ENCODE measurements at regions not wholly inside any gene's neighbourhood (a gene's known extent, or its start where the extent isn't known, plus 50 kb on each side); places are given as distances from the start of the nearest gene placed in this dataset.

GRCh38 chr9:84435902-84436301 is 95.3 kb upstream of the SLC28A3 start:
- Histone ChIP-seq H3K36me3 (no peaks in the 10 kb centered on the region), H3K4me3 (no peak overlapping the region), H3K4me1 (no peaks in the 10 kb centered on the region), H3K27me3 (no peaks in the 10 kb centered on the region), H3K27ac (no peak overlapping the region), H3K9me3 (no peaks in the 10 kb centered on the region)
- no peak for DNase-seq
- WGBS, 2 donors, result 78 to 80% methylated on average over 3 to 6 of the region's 6 CpGs
- intact Hi-C loops (cut with DNase I), result no loop called here
- TF ChIP-seq, protein P1, sequence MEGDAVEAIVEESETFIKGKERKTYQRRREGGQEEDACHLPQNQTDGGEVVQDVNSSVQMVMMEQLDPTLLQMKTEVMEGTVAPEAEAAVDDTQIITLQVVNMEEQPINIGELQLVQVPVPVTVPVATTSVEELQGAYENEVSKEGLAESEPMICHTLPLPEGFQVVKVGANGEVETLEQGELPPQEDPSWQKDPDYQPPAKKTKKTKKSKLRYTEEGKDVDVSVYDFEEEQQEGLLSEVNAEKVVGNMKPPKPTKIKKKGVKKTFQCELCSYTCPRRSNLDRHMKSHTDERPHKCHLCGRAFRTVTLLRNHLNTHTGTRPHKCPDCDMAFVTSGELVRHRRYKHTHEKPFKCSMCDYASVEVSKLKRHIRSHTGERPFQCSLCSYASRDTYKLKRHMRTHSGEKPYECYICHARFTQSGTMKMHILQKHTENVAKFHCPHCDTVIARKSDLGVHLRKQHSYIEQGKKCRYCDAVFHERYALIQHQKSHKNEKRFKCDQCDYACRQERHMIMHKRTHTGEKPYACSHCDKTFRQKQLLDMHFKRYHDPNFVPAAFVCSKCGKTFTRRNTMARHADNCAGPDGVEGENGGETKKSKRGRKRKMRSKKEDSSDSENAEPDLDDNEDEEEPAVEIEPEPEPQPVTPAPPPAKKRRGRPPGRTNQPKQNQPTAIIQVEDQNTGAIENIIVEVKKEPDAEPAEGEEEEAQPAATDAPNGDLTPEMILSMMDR (IDR thresholded peaks at IDR 0.05), result no peak
- TF ChIP-seq POLR2A (IDR thresholded peaks at IDR 0.05), result no peak

- Histone ChIP-seq H3K4me3 (no peak overlapping the region), H3K9me3 (no peaks in the 10 kb centered on the region), H3K36me3 (no peaks in the 10 kb centered on the region), H3K27me3 (no peaks in the 10 kb centered on the region), H3K4me1 (no peaks in the 10 kb centered on the region), H3K27ac (no peak overlapping the region)
- DNase-seq, result no peak
- intact Hi-C loops (cut with DNase I), result no loop called here
- 59 to 70% methylated on average over 5 of the region's 5 CpGs for WGBS, 2 donors
- TF ChIP-seq, protein P1 (IDR thresholded peaks at IDR 0.05), result no peak
- no peak for TF ChIP-seq POLR2A (IDR thresholded peaks at IDR 0.05)
Observed at GRCh38 chr9:84436386-84437109, 96.0 kb upstream of the SLC28A3 start.

GRCh38 chr9:84438391-84438790 is 97.8 kb upstream of the SLC28A3 start:
- WGBS, 2 donors, result 92 to 95% methylated on average over 1 of the region's 1 CpG
- no peak for DNase-seq
- intact Hi-C loops (cut with DNase I), result no loop called here

DNA sequence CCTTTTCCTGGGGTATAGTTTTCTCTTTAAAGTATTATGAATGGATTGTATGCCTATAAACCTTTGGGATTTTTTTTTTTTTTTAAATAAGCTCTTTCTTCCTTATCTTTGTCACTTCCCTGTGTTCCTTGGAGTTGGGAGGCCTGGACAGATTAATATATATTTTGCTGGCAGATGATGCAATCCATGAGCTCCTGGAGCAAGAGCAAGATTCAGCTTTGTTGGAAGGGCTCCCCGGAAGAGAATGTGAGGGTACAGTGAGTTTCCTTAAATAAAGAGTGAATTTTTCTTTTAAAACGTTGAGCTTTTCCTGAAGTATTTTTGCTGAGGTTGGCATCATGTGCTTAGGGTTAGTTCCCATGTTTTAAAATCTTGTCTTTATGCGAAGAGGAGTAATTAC is 98.7 kb upstream of the SLC28A3 start:
- H3K27ac ChIP-seq, result no peak overlapping the region
- no peaks in the 10 kb centered on the region for H3K9me3 ChIP-seq
- TF ChIP-seq, protein P1 (IDR thresholded peaks at IDR 0.05), result no peak
- WGBS, 2 donors, result 39 to 51% methylated on average over 3 of the region's 3 CpGs
- intact Hi-C loops (cut with DNase I), result no loop called here
- H3K36me3 ChIP-seq, result no peaks in the 10 kb centered on the region
- H3K27me3 ChIP-seq, result peaks cover 0 to 13% (median 0%) of the 10 kb centered on the region in 4 donors
- H3K4me3 ChIP-seq, result no peak overlapping the region
- H3K4me1 ChIP-seq, result no peaks in the 10 kb centered on the region
- DNase-seq, result no peak

More at GRCh38 chr9:84438391-84438790, 97.8 kb upstream of the SLC28A3 start:
- no peak overlapping the region for H3K27ac ChIP-seq
- H3K4me1 ChIP-seq, result no peaks in the 10 kb centered on the region
- TF ChIP-seq POLR2A (IDR thresholded peaks at IDR 0.05), result no peak
- TF ChIP-seq, protein P1 (IDR thresholded peaks at IDR 0.05), result no peak
- no peaks in the 10 kb centered on the region for H3K36me3 ChIP-seq
- no peaks in the 10 kb centered on the region for H3K9me3 ChIP-seq
- peaks cover 0 to 5% (median 0%) of the 10 kb centered on the region in 4 donors for H3K27me3 ChIP-seq
- no peak overlapping the region for H3K4me3 ChIP-seq

GRCh38 chr9:84442712-84443111 is 102.2 kb upstream of the SLC28A3 start:
- Histone ChIP-seq H3K9me3 (no peaks in the 10 kb centered on the region), H3K4me1 (peaks cover 0 to 12% (median 0%) of the 10 kb centered on the region in 3 donors), H3K27ac (no peak overlapping the region), H3K36me3 (no peaks in the 10 kb centered on the region), H3K27me3 (peaks cover 0 to 46% (median 0%) of the 10 kb centered on the region in 4 donors), H3K4me3 (no peak overlapping the region)
- DNase-seq, result no peak
- 79% methylated on average over 6 of the region's 6 CpGs for WGBS, 2 donors
- intact Hi-C loops (cut with DNase I), result no loop called here
- TF ChIP-seq POLR2A (IDR thresholded peaks at IDR 0.05), result no peak
- TF ChIP-seq, protein P1 (IDR thresholded peaks at IDR 0.05), result no peak

Data from esophagus squamous epithelium (tissue), 5 donors.